ENCODE measurements at regions not wholly inside any gene's neighbourhood (a gene's known extent, or its start where the extent isn't known, plus 50 kb on each side); places are given as distances from the start of the nearest gene placed in this dataset.

DNA sequence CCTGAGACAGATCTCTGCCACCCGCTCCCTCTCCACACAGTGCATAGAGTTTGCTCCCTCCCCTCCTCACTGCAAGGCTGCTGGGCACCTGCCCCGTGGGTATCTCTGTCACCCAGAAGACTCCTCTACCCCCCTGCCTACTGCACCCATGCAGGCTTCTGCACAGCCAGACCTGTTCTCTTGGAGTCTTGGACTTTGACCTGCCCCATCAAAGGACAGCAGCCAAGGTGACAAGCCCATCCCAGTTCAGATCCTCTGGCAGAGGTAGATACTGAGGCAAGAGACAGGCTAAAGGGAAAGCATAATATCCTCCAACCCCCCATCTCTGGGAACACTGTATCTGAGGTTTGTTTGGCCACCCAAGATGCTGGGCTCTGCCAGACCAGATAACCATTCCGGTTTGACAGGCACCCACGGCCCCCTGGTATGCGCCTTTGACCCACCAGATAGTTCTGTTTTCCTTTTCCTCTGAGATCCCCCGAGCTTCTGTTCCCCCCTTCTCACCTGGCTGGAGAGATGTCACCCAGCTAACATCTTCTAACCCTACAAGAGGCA lies 239.6 kb downstream of the SOX9 start:
- Histone ChIP-seq H3K27ac (ENCODE audit: low read depth in 1 of 2, low read length in 1 of 2) (no peak overlapping the region), H3K4me1 (ENCODE audit: control insufficient read depth in 5 of 5, insufficient read depth in 5 of 5, low read length in 5 of 5) (no peaks in the 10 kb centered on the region), H3K36me3 (ENCODE audit: control insufficient read depth in 4 of 4, insufficient read depth in 4 of 4, low read length in 4 of 4) (no peaks in the 10 kb centered on the region), H3K9me3 (ENCODE audit: control insufficient read depth in 4 of 4, insufficient read depth in 3 of 4, low read length in 3 of 4) (peaks cover 0 to 2% (median under 1%) of the 10 kb centered on the region in 4 donors), H3K27me3 (ENCODE audit: control insufficient read depth in 3 of 3, insufficient read depth in 3 of 3, low read length in 2 of 3) (no peaks in the 10 kb centered on the region), H3K4me3 (no peak overlapping the region), H3K9ac (ENCODE audit: insufficient read depth in 1 of 2, low read length in 2 of 2) (no peak overlapping the region)
- WGBS, 2 donors: 49 to 57% methylated on average over 6 of the region's 6 CpGs
- TF ChIP-seq, protein P1, sequence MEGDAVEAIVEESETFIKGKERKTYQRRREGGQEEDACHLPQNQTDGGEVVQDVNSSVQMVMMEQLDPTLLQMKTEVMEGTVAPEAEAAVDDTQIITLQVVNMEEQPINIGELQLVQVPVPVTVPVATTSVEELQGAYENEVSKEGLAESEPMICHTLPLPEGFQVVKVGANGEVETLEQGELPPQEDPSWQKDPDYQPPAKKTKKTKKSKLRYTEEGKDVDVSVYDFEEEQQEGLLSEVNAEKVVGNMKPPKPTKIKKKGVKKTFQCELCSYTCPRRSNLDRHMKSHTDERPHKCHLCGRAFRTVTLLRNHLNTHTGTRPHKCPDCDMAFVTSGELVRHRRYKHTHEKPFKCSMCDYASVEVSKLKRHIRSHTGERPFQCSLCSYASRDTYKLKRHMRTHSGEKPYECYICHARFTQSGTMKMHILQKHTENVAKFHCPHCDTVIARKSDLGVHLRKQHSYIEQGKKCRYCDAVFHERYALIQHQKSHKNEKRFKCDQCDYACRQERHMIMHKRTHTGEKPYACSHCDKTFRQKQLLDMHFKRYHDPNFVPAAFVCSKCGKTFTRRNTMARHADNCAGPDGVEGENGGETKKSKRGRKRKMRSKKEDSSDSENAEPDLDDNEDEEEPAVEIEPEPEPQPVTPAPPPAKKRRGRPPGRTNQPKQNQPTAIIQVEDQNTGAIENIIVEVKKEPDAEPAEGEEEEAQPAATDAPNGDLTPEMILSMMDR (IDR thresholded peaks at IDR 0.05; ENCODE audit: control extremely low read depth, extremely low read depth): no peak
- ATAC-seq (ENCODE audit: insufficient read depth, low FRiP score) (no peak), DNase-seq (no peak)

DNA sequence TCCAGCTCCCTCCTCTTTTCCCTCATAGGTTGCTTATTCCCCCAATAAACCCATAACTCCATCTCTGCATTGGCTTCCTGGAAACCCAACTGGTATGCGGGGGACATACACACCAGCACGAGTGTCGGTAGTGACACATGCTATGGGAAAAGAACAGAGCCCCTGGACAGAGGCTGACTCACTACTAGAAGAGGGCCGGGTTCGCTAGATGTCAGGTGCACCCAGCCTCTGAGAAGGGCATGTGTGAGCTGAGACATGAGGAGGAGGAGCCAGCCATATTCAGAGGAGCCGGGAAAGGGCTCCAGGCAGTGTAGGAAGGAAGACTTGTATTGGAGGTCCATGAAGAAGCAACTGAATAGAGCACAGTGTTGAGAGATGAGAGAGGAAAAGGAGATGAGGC lies 241.1 kb downstream of the SOX9 start:
- Histone ChIP-seq H3K9ac (ENCODE audit: insufficient read depth in 1 of 2, low read length in 2 of 2) (no peak overlapping the region), H3K4me1 (ENCODE audit: control insufficient read depth in 5 of 5, insufficient read depth in 5 of 5, low read length in 5 of 5) (no peaks in the 10 kb centered on the region), H3K9me3 (ENCODE audit: control insufficient read depth in 4 of 4, insufficient read depth in 3 of 4, low read length in 3 of 4) (peaks cover 0 to 1% (median 0%) of the 10 kb centered on the region in 4 donors), H3K4me3 (no peak overlapping the region), H3K27ac (ENCODE audit: low read depth in 1 of 2, low read length in 1 of 2) (no peak overlapping the region), H3K36me3 (ENCODE audit: control insufficient read depth in 4 of 4, insufficient read depth in 4 of 4, low read length in 4 of 4) (no peaks in the 10 kb centered on the region), H3K27me3 (ENCODE audit: control insufficient read depth in 3 of 3, insufficient read depth in 3 of 3, low read length in 2 of 3) (no peaks in the 10 kb centered on the region)
- TF ChIP-seq, protein P1 (IDR thresholded peaks at IDR 0.05; ENCODE audit: control extremely low read depth, extremely low read depth): no peak
- WGBS, 2 donors: 90 to 95% methylated on average over 6 of the region's 6 CpGs
- ATAC-seq (ENCODE audit: insufficient read depth, low FRiP score) (no peak), DNase-seq (no peak)

DNA sequence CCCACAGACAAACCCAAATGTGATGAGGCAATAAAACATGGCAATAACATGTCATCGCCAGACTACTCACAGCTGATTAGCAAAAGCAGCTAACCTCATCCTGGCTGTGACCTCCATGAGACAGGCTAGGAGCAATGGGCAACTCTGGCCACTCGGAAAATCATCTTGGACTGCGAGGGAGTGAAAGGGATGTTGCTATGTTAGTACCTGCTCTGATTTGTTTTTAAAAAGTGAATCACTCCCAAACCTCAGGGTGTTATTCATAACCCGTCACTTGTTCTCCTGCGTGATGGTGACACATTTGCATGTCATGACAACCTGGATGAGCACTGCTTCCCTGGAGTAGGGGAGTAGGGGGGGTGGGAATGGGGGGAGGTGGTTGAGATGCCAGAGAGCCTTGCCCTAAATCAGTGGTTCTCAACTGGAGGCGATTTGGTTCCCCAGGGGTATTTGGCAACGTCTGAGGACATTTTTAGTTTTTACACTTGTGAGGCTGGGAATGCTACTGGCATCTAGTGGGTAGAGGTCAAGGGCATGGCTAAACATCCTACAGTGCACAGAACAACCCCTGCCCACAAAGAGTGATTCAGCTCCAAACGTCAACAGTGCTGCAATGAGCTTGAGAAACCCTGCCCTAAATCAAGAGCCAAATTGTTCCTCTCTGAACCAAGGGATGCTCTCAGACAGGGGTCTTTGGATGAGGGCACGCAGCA lies 241.7 kb downstream of the SOX9 start:
- no peak overlapping the region for H3K4me3 ChIP-seq
- WGBS, 2 donors: 73 to 77% methylated on average over 9 of the region's 9 CpGs
- H3K27me3 ChIP-seq (ENCODE audit: control insufficient read depth in 3 of 3, insufficient read depth in 3 of 3, low read length in 2 of 3): no peaks in the 10 kb centered on the region
- no peaks in the 10 kb centered on the region for H3K4me1 ChIP-seq (ENCODE audit: control insufficient read depth in 5 of 5, insufficient read depth in 5 of 5, low read length in 5 of 5)
- H3K27ac ChIP-seq (ENCODE audit: low read depth in 1 of 2, low read length in 1 of 2): no peak overlapping the region
- DNase-seq: no peak
- peaks cover 0 to 1% (median 0%) of the 10 kb centered on the region in 4 donors for H3K9me3 ChIP-seq (ENCODE audit: control insufficient read depth in 4 of 4, insufficient read depth in 3 of 4, low read length in 3 of 4)
- H3K36me3 ChIP-seq (ENCODE audit: control insufficient read depth in 4 of 4, insufficient read depth in 4 of 4, low read length in 4 of 4): no peaks in the 10 kb centered on the region
- TF ChIP-seq, protein P1 (IDR thresholded peaks at IDR 0.05; ENCODE audit: control extremely low read depth, extremely low read depth): no peak
- no peak for ATAC-seq (ENCODE audit: insufficient read depth, low FRiP score)
- no peak overlapping the region for H3K9ac ChIP-seq (ENCODE audit: insufficient read depth in 1 of 2, low read length in 2 of 2)
